Osteocyte (in vitro differentiated cells): ENCODE measurements at regions not wholly inside any gene's neighbourhood (a gene's known extent, or its start where the extent isn't known, plus 50 kb on each side); places are given as distances from the start of the nearest gene placed in this dataset.

Experiments used
- DNase-seq: peaks from one replicate; pipeline ENCODE4 v3.0.0; 2021; ENCODE audit warnings: mixed read lengths; ENCODE audit not compliant: unreplicated experiment; ENCODE audit errors: extremely low spot score
- H3K27ac Mint-ChIP-seq: one replicate; pipeline ENCODE4 v1.8.0; 2021; ENCODE audit warnings: mild to moderate bottlenecking, mixed read lengths; ENCODE audit not compliant: unreplicated experiment
- H3K27me3 Mint-ChIP-seq: one replicate; pipeline ENCODE4 v1.8.0; 2021; ENCODE audit warnings: mixed read lengths; ENCODE audit not compliant: unreplicated experiment
- H3K36me3 Mint-ChIP-seq: one replicate; pipeline ENCODE4 v1.8.0; 2021; ENCODE audit warnings: mixed read lengths; ENCODE audit not compliant: unreplicated experiment
- H3K4me1 Mint-ChIP-seq: one replicate; pipeline ENCODE4 v1.8.0; 2021; ENCODE audit warnings: mixed read lengths; ENCODE audit not compliant: unreplicated experiment
- H3K4me3 Mint-ChIP-seq: one replicate; pipeline ENCODE4 v1.8.0; 2021; ENCODE audit warnings: mild to moderate bottlenecking, moderate library complexity, mixed read lengths; ENCODE audit not compliant: unreplicated experiment
- H3K9me3 Mint-ChIP-seq: one replicate; pipeline ENCODE4 v1.8.0; 2021; ENCODE audit warnings: mixed read lengths; ENCODE audit not compliant: unreplicated experiment
- CTCF ChIP-seq: fragments of 200-600 bp; sonication (generic); IDR thresholded peaks from 2 replicates; pipeline ENCODE4 v1.5.0; 2021; ENCODE audit warnings: antibody characterized with exemption, mild to moderate bottlenecking, moderate library complexity

- TF ChIP-seq CTCF: no peak
- no peaks in the 10 kb centered on the region for H3K4me1 Mint-ChIP-seq
- H3K4me3 Mint-ChIP-seq: no peak overlapping the region
- no peak for DNase-seq
- peaks cover 7% of the 10 kb centered on the region for H3K36me3 Mint-ChIP-seq
- peaks cover 39% of the 10 kb centered on the region for H3K27me3 Mint-ChIP-seq
- H3K9me3 Mint-ChIP-seq: peaks cover 17% of the 10 kb centered on the region
- no peak overlapping the region for H3K27ac Mint-ChIP-seq
Observed at GRCh38 chr3:194049394-194049793, 86.6 kb upstream of the HES1 start.

- Mint-ChIP-seq H3K4me1 (no peaks in the 10 kb centered on the region), H3K9me3 (peaks cover 17% of the 10 kb centered on the region), H3K27me3 (peaks cover 46% of the 10 kb centered on the region), H3K36me3 (peaks cover 7% of the 10 kb centered on the region), H3K27ac (no peak overlapping the region), H3K4me3 (no peak overlapping the region)
- no peak for DNase-seq
- no peak for TF ChIP-seq CTCF
Observed at GRCh38 chr3:194050782-194051320, 85.1 kb upstream of the HES1 start.

- Mint-ChIP-seq H3K27ac (no peak overlapping the region), H3K4me3 (no peak overlapping the region), H3K36me3 (peaks cover 7% of the 10 kb centered on the region), H3K4me1 (no peaks in the 10 kb centered on the region), H3K27me3 (peaks cover 46% of the 10 kb centered on the region), H3K9me3 (peaks cover 17% of the 10 kb centered on the region)
- no peak for DNase-seq
- TF ChIP-seq CTCF: no peak
Observed at GRCh38 chr3:194051366-194052149, 84.4 kb upstream of the HES1 start.

- DNase-seq: no peak
- Mint-ChIP-seq H3K9me3 (peaks cover 17% of the 10 kb centered on the region), H3K27ac (no peak overlapping the region), H3K4me1 (peaks cover 5% of the 10 kb centered on the region), H3K36me3 (peaks cover 7% of the 10 kb centered on the region), H3K4me3 (no peak overlapping the region), H3K27me3 (peaks cover 45% of the 10 kb centered on the region)
- no peak for TF ChIP-seq CTCF
Observed at GRCh38 chr3:194053136-194053535, 82.8 kb upstream of the HES1 start.

GRCh38 chr3:194054016-194054415 lies 81.9 kb upstream of the HES1 start:
- H3K27ac Mint-ChIP-seq: no peak overlapping the region
- no peak overlapping the region for H3K4me3 Mint-ChIP-seq
- peaks cover 17% of the 10 kb centered on the region for H3K9me3 Mint-ChIP-seq
- TF ChIP-seq CTCF: no peak
- peaks cover 7% of the 10 kb centered on the region for H3K4me1 Mint-ChIP-seq
- peaks cover 37% of the 10 kb centered on the region for H3K27me3 Mint-ChIP-seq
- H3K36me3 Mint-ChIP-seq: peaks cover 7% of the 10 kb centered on the region
- no peak for DNase-seq
